HCT116 (cell line): ENCODE measurements at regions not wholly inside any gene's neighbourhood (a gene's known extent, or its start where the extent isn't known, plus 50 kb on each side); places are given as distances from the start of the nearest gene placed in this dataset.

Experiments used
- CTCF ChIP-seq, 3 experiments: fragments of 200-600 bp in 1 of 3; sonication (generic) in 1 of 3; IDR thresholded peaks in 2 of 3; conservative IDR thresholded peaks in 1 of 3; 2 replicates each; pipeline ENCODE4 v1.5.1; 2012 to 2017; ENCODE audit warnings: low read depth in 2 of 3, low read length in 2 of 3, antibody characterized with exemption in 1 of 3, borderline replicate concordance in 1 of 3, control low read depth in 1 of 3, mild to moderate bottlenecking in 1 of 3, mixed read lengths in 1 of 3, mixed run types in 1 of 3, moderate library complexity in 1 of 3; ENCODE audit not compliant: insufficient read depth in 1 of 3
- EGR1 ChIP-seq: IDR thresholded peaks from 2 replicates; pipeline ENCODE4 v1.6.1; 2012; ENCODE audit warnings: low read depth
- EZH2 ChIP-seq: fragments of 200-600 bp; sonication (generic); IDR thresholded peaks from 2 replicates; pipeline ENCODE4 v1.6.1; 2017; ENCODE audit warnings: antibody characterized with exemption, mixed run types
- POLR2A ChIP-seq: IDR thresholded peaks from 2 replicates; pipeline ENCODE4 v1.7.0; 2011; ENCODE audit warnings: borderline replicate concordance; ENCODE audit not compliant: insufficient read depth, insufficient read length; ENCODE audit errors: extremely low read depth
- POLR2AphosphoS5 ChIP-seq: IDR thresholded peaks from 2 replicates; pipeline ENCODE4 v1.6.1; 2011; ENCODE audit warnings: mild to moderate bottlenecking, low read depth, low read length, moderate library complexity

GRCh38 chr5:138625134-138625533 is 49.9 kb upstream of the HSPA9 start:
- TF ChIP-seq CTCF (IDR thresholded peaks at IDR 0.05 in 2 of 3, conservative IDR thresholded peaks at IDR 0.05 in 1 of 3; ENCODE audit: borderline replicate concordance in 1 of 3, insufficient read depth in 1 of 3, low read depth in 2 of 3, low read length in 2 of 3) (no peak), POLR2AphosphoS5 (no peak), POLR2A (no peak), EZH2 (no peak), EGR1 (no peak)
